ENCODE measurements at regions not wholly inside any gene's neighbourhood (a gene's known extent, or its start where the extent isn't known, plus 50 kb on each side); places are given as distances from the start of the nearest gene placed in this dataset.
"Not testable (repeated sequence)": the region's sequence is repeated elsewhere in the genome, so short reads cannot be mapped to it uniquely, and the experiment has no call there.

GRCh38 chr22:19591568-19591967 is 67.4 kb upstream of the CLDN5 start:
- H3K27me3 ChIP-seq (ENCODE audit: insufficient read depth, low read length): no peaks in the 10 kb centered on the region
- H3K9me3 ChIP-seq (ENCODE audit: insufficient read depth, low read depth, low read length): no peaks in the 10 kb centered on the region
- no peaks in the 10 kb centered on the region for H3K36me3 ChIP-seq (ENCODE audit: insufficient read depth, low read depth, low read length)
- H3K27ac ChIP-seq (ENCODE audit: low read length): no peak overlapping the region
- no peak overlapping the region for H3K9ac ChIP-seq (ENCODE audit: low read depth, low read length)
- H3K4me1 ChIP-seq (ENCODE audit: insufficient read depth, low read length): no peaks in the 10 kb centered on the region
- no peak overlapping the region for H3K4me3 ChIP-seq (ENCODE audit: low read length)

GRCh38 chr22:19592464-19592863 is 68.3 kb upstream of the CLDN5 start:
- Histone ChIP-seq H3K27ac (ENCODE audit: low read length) (no peak overlapping the region), H3K27me3 (ENCODE audit: insufficient read depth, low read length) (no peaks in the 10 kb centered on the region), H3K9ac (ENCODE audit: low read depth, low read length) (no peak overlapping the region), H3K4me1 (ENCODE audit: insufficient read depth, low read length) (peaks cover 6% of the 10 kb centered on the region; the same call in 1 of the 2 replicates), H3K4me3 (ENCODE audit: low read length) (no peak overlapping the region), H3K9me3 (ENCODE audit: insufficient read depth, low read depth, low read length) (no peaks in the 10 kb centered on the region), H3K36me3 (ENCODE audit: insufficient read depth, low read depth, low read length) (no peaks in the 10 kb centered on the region)

- Histone ChIP-seq H3K27ac (ENCODE audit: low read length) (no peak overlapping the region), H3K9ac (ENCODE audit: low read depth, low read length) (no peak overlapping the region), H3K9me3 (ENCODE audit: insufficient read depth, low read depth, low read length) (no peaks in the 10 kb centered on the region), H3K36me3 (ENCODE audit: insufficient read depth, low read depth, low read length) (no peaks in the 10 kb centered on the region), H3K4me3 (ENCODE audit: low read length) (no peak overlapping the region), H3K27me3 (ENCODE audit: insufficient read depth, low read length) (no peaks in the 10 kb centered on the region), H3K4me1 (ENCODE audit: insufficient read depth, low read length) (peaks cover 7% of the 10 kb centered on the region; the same call in 1 of the 2 replicates)
Observed at GRCh38 chr22:19593991-19594569, 69.9 kb upstream of the CLDN5 start.

GRCh38 chr22:19595532-19595931 is 71.3 kb upstream of the CLDN5 start:
- Histone ChIP-seq H3K36me3 (ENCODE audit: insufficient read depth, low read depth, low read length) (no peaks in the 10 kb centered on the region), H3K27ac (ENCODE audit: low read length) (no peak overlapping the region), H3K27me3 (ENCODE audit: insufficient read depth, low read length) (no peaks in the 10 kb centered on the region), H3K4me1 (ENCODE audit: insufficient read depth, low read length) (peaks cover 7% of the 10 kb centered on the region; the same call in 1 of the 2 replicates), H3K4me3 (ENCODE audit: low read length) (no peak overlapping the region), H3K9me3 (ENCODE audit: insufficient read depth, low read depth, low read length) (no peaks in the 10 kb centered on the region), H3K9ac (ENCODE audit: low read depth, low read length) (no peak overlapping the region)

GRCh38 chr22:19596680-19597398 is 72.6 kb upstream of the CLDN5 start:
- Histone ChIP-seq H3K27ac (ENCODE audit: low read length) (no peak overlapping the region), H3K4me1 (ENCODE audit: insufficient read depth, low read length) (peaks cover 7% of the 10 kb centered on the region; the same call in 1 of the 2 replicates), H3K9ac (ENCODE audit: low read depth, low read length) (no peak overlapping the region), H3K9me3 (ENCODE audit: insufficient read depth, low read depth, low read length) (no peaks in the 10 kb centered on the region), H3K36me3 (ENCODE audit: insufficient read depth, low read depth, low read length) (no peaks in the 10 kb centered on the region), H3K4me3 (ENCODE audit: low read length) (no peak overlapping the region), H3K27me3 (ENCODE audit: insufficient read depth, low read length) (no peaks in the 10 kb centered on the region)

- no peak overlapping the region for H3K4me3 ChIP-seq (ENCODE audit: low read length)
- no peaks in the 10 kb centered on the region for H3K27me3 ChIP-seq (ENCODE audit: insufficient read depth, low read length)
- H3K9me3 ChIP-seq (ENCODE audit: insufficient read depth, low read depth, low read length): no peaks in the 10 kb centered on the region
- H3K36me3 ChIP-seq (ENCODE audit: insufficient read depth, low read depth, low read length): no peaks in the 10 kb centered on the region
- H3K9ac ChIP-seq (ENCODE audit: low read depth, low read length): no peak overlapping the region
- H3K4me1 ChIP-seq (ENCODE audit: insufficient read depth, low read length): peaks cover 7% of the 10 kb centered on the region; the same call in 1 of the 2 replicates
- no peak overlapping the region for H3K27ac ChIP-seq (ENCODE audit: low read length)
Observed at GRCh38 chr22:19597399-19597735, 73.2 kb upstream of the CLDN5 start.

- no peak overlapping the region for H3K27ac ChIP-seq (ENCODE audit: low read length)
Observed at GRCh38 chr22:19598054-19598855, 74.0 kb upstream of the CLDN5 start.

GRCh38 chr22:19599004-19599403 is 74.8 kb upstream of the CLDN5 start:
- Histone ChIP-seq H3K36me3 (ENCODE audit: insufficient read depth, low read depth, low read length) (no peaks in the 10 kb centered on the region), H3K27ac (ENCODE audit: low read length) (no peak overlapping the region), H3K9me3 (ENCODE audit: insufficient read depth, low read depth, low read length) (no peaks in the 10 kb centered on the region), H3K9ac (ENCODE audit: low read depth, low read length) (no peak overlapping the region), H3K27me3 (ENCODE audit: insufficient read depth, low read length) (no peaks in the 10 kb centered on the region), H3K4me1 (ENCODE audit: insufficient read depth, low read length) (peaks cover 7% of the 10 kb centered on the region; the same call in 1 of the 2 replicates), H3K4me3 (ENCODE audit: low read length) (no peak overlapping the region)

More at GRCh38 chr22:19598054-19598855, 74.0 kb upstream of the CLDN5 start:
- no peak overlapping the region for H3K9ac ChIP-seq (ENCODE audit: low read depth, low read length)
- no peaks in the 10 kb centered on the region for H3K9me3 ChIP-seq (ENCODE audit: insufficient read depth, low read depth, low read length)
- peaks cover 7% of the 10 kb centered on the region; the same call in 1 of the 2 replicates for H3K4me1 ChIP-seq (ENCODE audit: insufficient read depth, low read length)
- no peaks in the 10 kb centered on the region for H3K36me3 ChIP-seq (ENCODE audit: insufficient read depth, low read depth, low read length)
- no peak overlapping the region for H3K4me3 ChIP-seq (ENCODE audit: low read length)
- no peaks in the 10 kb centered on the region for H3K27me3 ChIP-seq (ENCODE audit: insufficient read depth, low read length)

GRCh38 chr22:19599626-19600243 is 75.5 kb upstream of the CLDN5 start:
- Histone ChIP-seq H3K4me3 (ENCODE audit: low read length) (no peak overlapping the region), H3K27me3 (ENCODE audit: insufficient read depth, low read length) (no peaks in the 10 kb centered on the region), H3K9ac (ENCODE audit: low read depth, low read length) (no peak overlapping the region), H3K9me3 (ENCODE audit: insufficient read depth, low read depth, low read length) (no peaks in the 10 kb centered on the region), H3K4me1 (ENCODE audit: insufficient read depth, low read length) (peaks cover 7% of the 10 kb centered on the region; the same call in 1 of the 2 replicates), H3K27ac (ENCODE audit: low read length) (no peak overlapping the region), H3K36me3 (ENCODE audit: insufficient read depth, low read depth, low read length) (no peaks in the 10 kb centered on the region)

GRCh38 chr22:19603346-19603745 is 79.1 kb upstream of the CLDN5 start:
- not testable (repeated sequence) for H3K4me1 ChIP-seq (ENCODE audit: insufficient read depth, low read length); H3K36me3 ChIP-seq (ENCODE audit: insufficient read depth, low read depth, low read length); H3K27me3 ChIP-seq (ENCODE audit: insufficient read depth, low read length); H3K27ac ChIP-seq (ENCODE audit: low read length); H3K9me3 ChIP-seq (ENCODE audit: insufficient read depth, low read depth, low read length); H3K4me3 ChIP-seq (ENCODE audit: low read length); H3K9ac ChIP-seq (ENCODE audit: low read depth, low read length)

GRCh38 chr22:19603767-19604166 is 79.6 kb upstream of the CLDN5 start:
- no peak overlapping the region for H3K4me3 ChIP-seq (ENCODE audit: low read length)
- no peak overlapping the region for H3K9ac ChIP-seq (ENCODE audit: low read depth, low read length)
- H3K4me1 ChIP-seq (ENCODE audit: insufficient read depth, low read length): no peaks in the 10 kb centered on the region
- H3K9me3 ChIP-seq (ENCODE audit: insufficient read depth, low read depth, low read length): no peaks in the 10 kb centered on the region
- no peak overlapping the region for H3K27ac ChIP-seq (ENCODE audit: low read length)
- no peaks in the 10 kb centered on the region for H3K36me3 ChIP-seq (ENCODE audit: insufficient read depth, low read depth, low read length)
- no peaks in the 10 kb centered on the region for H3K27me3 ChIP-seq (ENCODE audit: insufficient read depth, low read length)

Data from iPS-20b (cell line).